ENCODE measurements at regions not wholly inside any gene's neighbourhood (a gene's known extent, or its start where the extent isn't known, plus 50 kb on each side); places are given as distances from the start of the nearest gene placed in this dataset.
"Not testable (repeated sequence)": the region's sequence is repeated elsewhere in the genome, so short reads cannot be mapped to it uniquely, and the experiment has no call there.

- no peak overlapping the region for H3K4me3 Mint-ChIP-seq
- no peaks in the 10 kb centered on the region for H3K9me3 ChIP-seq (ENCODE audit: control insufficient read depth, low read length, poor library complexity, severe bottlenecking)
- DNase-seq (no peak), ATAC-seq (no peak)
- H3K27me3 Mint-ChIP-seq = no peaks in the 10 kb centered on the region
- H3K27ac Mint-ChIP-seq = no peak overlapping the region
- H3K36me3 Mint-ChIP-seq (ENCODE audit: low read depth) = no peaks in the 10 kb centered on the region
- no peaks in the 10 kb centered on the region for H3K4me1 Mint-ChIP-seq
Measured at GRCh38 chr4:159906517-159906916, 803.6 kb downstream of the RAPGEF2 start.

DNA sequence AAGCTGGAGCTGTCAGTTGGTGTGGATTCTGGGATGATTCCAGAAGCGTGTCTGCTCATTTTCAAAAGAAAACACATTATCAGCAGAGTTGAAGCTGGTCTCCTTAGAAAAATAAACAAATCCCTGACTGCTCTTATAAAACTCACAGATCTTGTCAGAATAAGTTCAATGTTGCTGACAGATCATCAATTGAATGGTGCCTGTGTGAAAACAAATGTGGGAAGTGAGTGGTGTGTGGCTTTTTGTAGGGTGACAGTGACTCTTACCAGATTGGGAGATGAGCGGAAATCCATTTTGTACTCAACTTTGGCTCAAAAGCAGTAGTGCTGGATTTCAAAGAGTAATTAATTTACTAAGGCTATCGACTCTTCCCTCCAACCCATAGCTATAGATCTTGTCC, 807.8 kb downstream of the RAPGEF2 start:
- no peak overlapping the region for H3K27ac Mint-ChIP-seq
- no peak for DNase-seq
- H3K9me3 ChIP-seq (ENCODE audit: control insufficient read depth, low read length, poor library complexity, severe bottlenecking) = no peaks in the 10 kb centered on the region
- H3K27me3 Mint-ChIP-seq = no peaks in the 10 kb centered on the region
- no peaks in the 10 kb centered on the region for H3K4me1 Mint-ChIP-seq
- no peak for ATAC-seq
- H3K36me3 Mint-ChIP-seq (ENCODE audit: low read depth) = no peaks in the 10 kb centered on the region
- H3K4me3 Mint-ChIP-seq = no peak overlapping the region

DNA sequence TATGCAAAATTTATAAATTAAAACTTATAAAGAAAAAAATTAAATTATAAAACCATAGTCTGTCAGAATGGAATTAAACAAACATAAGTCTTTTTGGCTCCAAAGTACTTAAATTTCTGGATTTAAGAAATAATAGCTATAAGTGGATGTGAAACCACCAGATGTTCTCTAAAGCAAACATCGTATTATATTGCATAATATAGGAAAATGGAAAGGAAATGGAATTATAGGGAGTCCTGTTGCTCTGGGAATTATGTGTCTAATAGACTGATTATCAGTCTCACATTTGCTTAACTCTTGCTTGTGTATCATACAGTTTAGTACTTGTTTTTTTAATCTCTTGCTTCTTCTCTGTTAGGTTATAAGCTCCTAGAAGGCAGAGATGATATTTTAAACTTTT, 819.2 kb downstream of the RAPGEF2 start:
- Mint-ChIP-seq H3K27ac (no peak overlapping the region), H3K4me1 (no peaks in the 10 kb centered on the region), H3K36me3 (ENCODE audit: low read depth) (no peaks in the 10 kb centered on the region), H3K4me3 (no peak overlapping the region), H3K27me3 (no peaks in the 10 kb centered on the region)
- H3K9me3 ChIP-seq (ENCODE audit: control insufficient read depth, low read length, poor library complexity, severe bottlenecking) = no peaks in the 10 kb centered on the region
- DNase-seq = no peak
- no peak for ATAC-seq

DNA sequence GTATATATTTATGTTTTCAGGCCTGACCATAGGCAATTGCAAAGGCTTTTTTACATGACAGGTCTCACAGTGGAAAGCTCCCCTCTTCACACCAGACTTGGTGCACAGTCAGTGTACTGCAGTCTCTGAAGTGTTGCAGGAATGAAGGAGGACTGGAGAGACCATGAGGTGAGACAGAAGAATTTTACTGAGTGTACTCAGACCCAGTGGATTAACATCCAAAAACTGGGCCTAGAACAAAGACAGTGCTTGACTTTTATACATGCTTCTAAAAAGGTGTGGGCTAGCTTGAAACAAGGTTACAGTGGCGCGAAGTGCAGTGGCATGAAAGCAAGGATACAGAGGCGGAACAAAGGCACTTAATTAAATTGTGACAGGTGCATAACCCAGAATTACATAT, 822.9 kb downstream of the RAPGEF2 start:
- DNase-seq = no peak
- no peaks in the 10 kb centered on the region for H3K36me3 Mint-ChIP-seq (ENCODE audit: low read depth)
- H3K4me3 Mint-ChIP-seq = no peak overlapping the region
- H3K27me3 Mint-ChIP-seq = no peaks in the 10 kb centered on the region
- H3K27ac Mint-ChIP-seq = no peak overlapping the region
- H3K4me1 Mint-ChIP-seq = no peaks in the 10 kb centered on the region
- H3K9me3 ChIP-seq (ENCODE audit: control insufficient read depth, low read length, poor library complexity, severe bottlenecking) = no peaks in the 10 kb centered on the region
- no peak for ATAC-seq

DNA sequence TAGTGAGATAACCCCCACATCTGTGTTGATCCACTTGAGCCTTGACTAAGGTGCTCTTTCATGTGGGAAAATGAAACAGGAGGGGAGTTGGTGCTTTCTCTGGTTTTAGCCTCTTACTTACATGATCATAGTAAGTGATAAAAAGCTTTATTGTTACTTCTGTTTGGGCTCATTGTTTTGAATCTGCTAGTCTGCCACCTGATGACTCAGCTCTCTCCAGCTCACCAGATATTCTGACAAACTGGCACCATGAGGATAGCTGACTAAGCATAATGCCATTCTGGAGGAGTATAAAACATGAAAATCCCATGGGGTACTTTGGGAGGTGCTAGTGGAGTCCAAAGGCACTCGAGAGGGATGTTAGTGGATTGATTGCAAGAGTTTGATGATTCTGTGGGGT, 824.0 kb downstream of the RAPGEF2 start:
- Mint-ChIP-seq H3K27ac (no peak overlapping the region), H3K36me3 (ENCODE audit: low read depth) (no peaks in the 10 kb centered on the region)

DNA sequence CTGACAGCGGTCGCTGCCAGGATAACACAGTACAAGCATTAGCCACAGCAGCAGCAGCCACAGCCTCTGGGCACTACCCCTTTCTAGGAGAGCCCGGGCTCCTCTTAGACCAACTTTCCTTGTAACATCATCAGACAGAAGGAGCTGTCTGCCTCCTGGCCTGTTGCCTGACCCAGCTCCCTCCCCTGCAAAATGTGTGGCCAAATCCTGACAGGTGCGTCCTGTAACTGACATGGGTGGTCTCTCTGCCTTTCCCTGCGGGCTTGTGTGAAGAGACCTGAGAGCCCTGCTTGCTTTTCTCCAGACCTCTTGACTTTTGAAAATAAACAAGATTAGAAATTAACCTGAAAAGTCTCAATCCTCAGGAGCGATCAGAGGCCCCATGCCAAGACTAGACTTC, 824.9 kb downstream of the RAPGEF2 start:
- Mint-ChIP-seq H3K36me3 (ENCODE audit: low read depth) (no peaks in the 10 kb centered on the region), H3K27me3 (no peaks in the 10 kb centered on the region), H3K4me3 (no peak overlapping the region), H3K27ac (no peak overlapping the region), H3K4me1 (no peaks in the 10 kb centered on the region)
- ATAC-seq (no peak), DNase-seq (no peak)
- no peaks in the 10 kb centered on the region for H3K9me3 ChIP-seq (ENCODE audit: control insufficient read depth, low read length, poor library complexity, severe bottlenecking)

More for the DNA sequence above, 824.0 kb downstream of the RAPGEF2 start:
- no peaks in the 10 kb centered on the region for H3K9me3 ChIP-seq (ENCODE audit: control insufficient read depth, low read length, poor library complexity, severe bottlenecking)
- no peak overlapping the region for H3K4me3 Mint-ChIP-seq
- no peaks in the 10 kb centered on the region for H3K27me3 Mint-ChIP-seq
- ATAC-seq (no peak), DNase-seq (no peak)
- no peaks in the 10 kb centered on the region for H3K4me1 Mint-ChIP-seq

- not testable (repeated sequence) for H3K4me1 Mint-ChIP-seq; H3K27me3 Mint-ChIP-seq; H3K9me3 ChIP-seq (ENCODE audit: control insufficient read depth, low read length, poor library complexity, severe bottlenecking); DNase-seq; H3K4me3 Mint-ChIP-seq; H3K27ac Mint-ChIP-seq; H3K36me3 Mint-ChIP-seq (ENCODE audit: low read depth); ATAC-seq
Measured at GRCh38 chr4:159934602-159935001, 831.7 kb downstream of the RAPGEF2 start.

- Mint-ChIP-seq H3K4me1 (no peaks in the 10 kb centered on the region), H3K27ac (no peak overlapping the region), H3K4me3 (no peak overlapping the region), H3K36me3 (ENCODE audit: low read depth) (no peaks in the 10 kb centered on the region), H3K27me3 (no peaks in the 10 kb centered on the region)
- H3K9me3 ChIP-seq (ENCODE audit: control insufficient read depth, low read length, poor library complexity, severe bottlenecking) = no peaks in the 10 kb centered on the region
- DNase-seq (no peak), ATAC-seq (no peak)
Measured at GRCh38 chr4:159937595-159937994, 834.7 kb downstream of the RAPGEF2 start.

- DNase-seq = not testable (repeated sequence)
Measured at GRCh38 chr4:159939681-159940080, 836.8 kb downstream of the RAPGEF2 start.

DNA sequence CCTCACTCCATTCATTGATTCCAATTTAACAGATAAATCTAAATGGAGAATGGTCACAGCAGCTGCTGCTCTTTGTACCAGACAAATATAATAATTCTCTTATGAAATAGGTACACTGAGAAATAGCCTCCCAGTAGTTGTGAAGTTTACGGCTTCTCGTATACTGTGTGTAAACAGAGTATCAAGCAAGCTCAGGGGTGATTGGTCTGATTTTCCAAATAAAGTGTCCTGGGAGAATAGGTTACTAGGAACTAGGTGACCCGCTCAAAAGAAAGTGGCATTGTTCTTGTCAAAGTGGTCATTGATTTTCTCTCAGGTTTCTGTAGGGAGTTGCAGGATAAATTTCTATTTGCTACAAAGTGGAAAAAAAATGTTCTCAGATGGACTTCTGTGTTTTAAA, 838.2 kb downstream of the RAPGEF2 start:
- no peaks in the 10 kb centered on the region for H3K36me3 Mint-ChIP-seq (ENCODE audit: low read depth)
- ATAC-seq (no peak), DNase-seq (no peak)
- H3K4me3 Mint-ChIP-seq = no peak overlapping the region
- no peaks in the 10 kb centered on the region for H3K27me3 Mint-ChIP-seq
- no peaks in the 10 kb centered on the region for H3K9me3 ChIP-seq (ENCODE audit: control insufficient read depth, low read length, poor library complexity, severe bottlenecking)
- no peak overlapping the region for H3K27ac Mint-ChIP-seq
- H3K4me1 Mint-ChIP-seq = no peaks in the 10 kb centered on the region

More at GRCh38 chr4:159939681-159940080, 836.8 kb downstream of the RAPGEF2 start:
- not testable (repeated sequence) for H3K27ac Mint-ChIP-seq; H3K4me1 Mint-ChIP-seq; H3K4me3 Mint-ChIP-seq; H3K36me3 Mint-ChIP-seq (ENCODE audit: low read depth); H3K27me3 Mint-ChIP-seq; ATAC-seq; H3K9me3 ChIP-seq (ENCODE audit: control insufficient read depth, low read length, poor library complexity, severe bottlenecking)

DNA sequence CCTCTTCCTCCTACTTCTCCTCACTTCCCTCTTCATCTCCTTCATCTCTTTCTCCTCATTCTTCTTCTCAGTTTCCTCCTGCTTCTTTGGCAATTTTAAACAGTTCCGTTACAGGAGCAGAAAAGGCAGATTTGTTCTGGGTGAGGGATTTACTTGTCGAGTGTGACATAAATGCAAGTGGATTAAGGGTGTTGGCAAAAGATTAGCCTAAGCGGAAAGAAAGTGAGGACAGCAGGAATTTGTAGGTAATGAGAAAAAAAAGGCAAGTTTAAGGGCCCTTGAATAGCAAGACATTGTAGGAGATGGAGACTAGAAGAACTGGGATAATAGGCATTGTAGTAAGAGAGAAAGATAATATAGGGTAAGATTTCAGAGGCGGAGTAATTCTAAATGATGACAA, 841.6 kb downstream of the RAPGEF2 start:
- no peaks in the 10 kb centered on the region for H3K27me3 Mint-ChIP-seq
- H3K9me3 ChIP-seq (ENCODE audit: control insufficient read depth, low read length, poor library complexity, severe bottlenecking) = no peaks in the 10 kb centered on the region
- no peak overlapping the region for H3K4me3 Mint-ChIP-seq
- DNase-seq (no peak), ATAC-seq (no peak)
- no peaks in the 10 kb centered on the region for H3K4me1 Mint-ChIP-seq
- no peak overlapping the region for H3K27ac Mint-ChIP-seq
- no peaks in the 10 kb centered on the region for H3K36me3 Mint-ChIP-seq (ENCODE audit: low read depth)

GRCh38 chr4:159946983-159947615, 844.2 kb downstream of the RAPGEF2 start:
- no peaks in the 10 kb centered on the region for H3K4me1 Mint-ChIP-seq
- no peaks in the 10 kb centered on the region for H3K9me3 ChIP-seq (ENCODE audit: control insufficient read depth, low read length, poor library complexity, severe bottlenecking)
- no peak overlapping the region for H3K4me3 Mint-ChIP-seq
- no peak overlapping the region for H3K27ac Mint-ChIP-seq
- no peaks in the 10 kb centered on the region for H3K36me3 Mint-ChIP-seq (ENCODE audit: low read depth)
- H3K27me3 Mint-ChIP-seq = no peaks in the 10 kb centered on the region
- no peak for ATAC-seq
- DNase-seq = no peak

DNA sequence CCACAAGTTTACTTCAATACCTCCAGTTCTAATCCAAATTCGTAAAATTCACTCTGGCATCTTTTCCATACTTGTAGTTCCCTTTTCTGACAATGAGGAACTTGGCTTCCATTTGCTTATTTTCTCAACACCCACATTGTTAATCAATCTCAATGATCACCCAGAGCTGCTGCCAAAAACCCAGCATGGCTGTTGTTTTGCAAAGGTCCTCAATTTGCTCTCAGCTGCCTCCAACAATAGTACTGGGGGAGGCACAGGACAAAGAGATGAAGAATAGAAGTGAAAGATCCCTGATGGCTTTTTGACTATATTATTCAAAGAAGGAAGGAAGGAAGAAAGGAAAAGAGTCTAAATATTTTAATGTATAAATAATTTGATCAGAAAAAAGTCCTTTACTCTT, 847.8 kb downstream of the RAPGEF2 start:
- no peaks in the 10 kb centered on the region for H3K36me3 Mint-ChIP-seq (ENCODE audit: low read depth)
- DNase-seq = no peak
- H3K4me1 Mint-ChIP-seq = no peaks in the 10 kb centered on the region
- H3K9me3 ChIP-seq (ENCODE audit: control insufficient read depth, low read length, poor library complexity, severe bottlenecking) = no peaks in the 10 kb centered on the region
- no peak overlapping the region for H3K27ac Mint-ChIP-seq
- H3K4me3 Mint-ChIP-seq = no peak overlapping the region
- no peaks in the 10 kb centered on the region for H3K27me3 Mint-ChIP-seq
- no peak for ATAC-seq

- Mint-ChIP-seq H3K4me3 (no peak overlapping the region), H3K27ac (no peak overlapping the region), H3K36me3 (ENCODE audit: low read depth) (no peaks in the 10 kb centered on the region), H3K27me3 (no peaks in the 10 kb centered on the region), H3K4me1 (no peaks in the 10 kb centered on the region)
- ATAC-seq (no peak), DNase-seq (no peak)
- H3K9me3 ChIP-seq (ENCODE audit: control insufficient read depth, low read length, poor library complexity, severe bottlenecking) = no peaks in the 10 kb centered on the region
Measured at GRCh38 chr4:159966746-159967145, 863.9 kb downstream of the RAPGEF2 start.
